Activated CD8-positive, alpha-beta memory T cell treated with anti-CD3 and anti-CD28 coated beads for 4 hours (primary cell): ENCODE measurements at regions not wholly inside any gene's neighbourhood (a gene's known extent, or its start where the extent isn't known, plus 50 kb on each side); places are given as distances from the start of the nearest gene placed in this dataset.

Source experiments
- DNase-seq, 2 donors: peaks; one replicate each; pipeline ENCODE4 v3.0.0-alpha.2; 2020; ENCODE audit warnings: low read depth in 2 of 2

- no peak for DNase-seq
These were observed 386.4 kb upstream of the TNRC6C start for GRCh38 chr17:77572065-77572601.

DNA sequence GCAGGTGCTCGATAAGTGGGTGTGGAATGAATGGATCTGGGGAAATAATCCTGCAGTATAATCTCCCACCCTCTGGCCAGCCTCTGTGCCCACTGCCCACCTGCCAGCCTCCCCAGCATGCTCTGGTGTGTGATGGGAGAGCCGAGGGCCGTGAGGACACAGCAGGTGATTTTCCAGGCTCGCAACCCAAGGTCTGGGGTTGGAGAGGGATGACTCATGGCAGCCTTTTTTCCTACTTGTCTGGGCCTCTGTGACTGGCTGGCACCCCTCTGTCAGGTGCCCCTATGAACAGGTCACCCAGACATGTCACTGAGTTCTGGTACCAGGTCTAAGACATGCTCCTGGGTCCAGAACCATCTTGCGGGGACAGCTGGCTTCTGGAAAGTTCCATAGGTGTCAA lies 385.7 kb upstream of the TNRC6C start:
- no peak for DNase-seq

DNA sequence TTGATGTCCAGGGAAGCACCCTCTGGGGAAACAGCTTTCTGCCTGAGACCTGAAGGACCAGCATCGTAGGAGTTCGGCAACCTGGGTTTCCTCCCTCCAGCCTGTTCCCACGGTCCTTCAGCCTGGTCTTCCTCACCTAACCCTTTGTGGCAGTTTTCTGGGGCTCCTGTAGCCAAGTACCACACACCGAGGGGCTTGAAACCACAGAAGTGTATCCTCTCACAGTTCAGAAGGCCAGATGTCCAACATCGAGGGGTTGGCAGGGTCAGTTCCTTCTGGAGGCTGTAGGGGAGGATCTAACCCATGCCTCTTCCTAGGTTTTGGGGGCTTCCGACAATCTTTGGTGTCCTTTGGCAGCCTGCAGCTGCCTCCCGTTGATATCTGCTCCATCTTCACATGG lies 381.0 kb upstream of the TNRC6C start:
- DNase-seq: no peak

DNA sequence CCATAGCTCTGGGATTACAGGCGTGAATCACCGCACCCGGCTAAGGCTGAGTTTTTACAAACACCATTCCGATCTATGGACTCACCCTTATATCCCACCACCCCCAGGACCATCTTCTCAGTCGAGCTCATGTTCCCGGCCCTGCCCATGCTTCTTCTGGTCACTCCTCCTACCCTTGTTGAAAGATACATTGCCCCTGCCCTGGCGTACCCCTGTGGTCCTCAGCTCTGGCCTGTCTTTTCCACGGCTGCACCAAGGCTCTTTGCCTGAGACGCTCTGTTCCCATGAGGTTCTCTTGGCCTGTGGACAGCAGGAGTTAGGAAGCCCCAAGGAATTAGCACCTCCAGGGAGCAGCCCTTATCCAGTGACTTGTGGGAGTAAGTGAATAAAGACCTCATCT lies 379.4 kb upstream of the TNRC6C start:
- DNase-seq: no peak

DNA sequence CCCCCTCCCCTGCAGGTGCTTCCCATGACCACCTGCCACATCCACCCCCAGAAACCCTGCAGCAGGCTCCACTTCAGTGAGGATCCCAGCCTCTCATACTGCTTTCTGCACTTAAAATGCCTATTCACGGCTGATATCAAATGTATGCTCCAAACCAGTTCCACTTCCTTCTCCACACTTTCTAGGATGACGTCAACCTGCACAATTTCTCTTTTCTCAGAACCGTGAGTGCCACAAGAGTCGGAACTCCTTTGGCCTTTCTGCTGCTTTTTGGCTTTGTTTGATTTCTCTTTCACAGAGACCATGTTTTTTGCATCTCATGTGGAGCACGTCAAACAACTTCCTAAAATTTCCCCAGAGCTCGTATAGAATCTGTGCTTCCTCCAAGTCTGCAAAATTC lies 378.8 kb upstream of the TNRC6C start:
- no peak for DNase-seq

DNA sequence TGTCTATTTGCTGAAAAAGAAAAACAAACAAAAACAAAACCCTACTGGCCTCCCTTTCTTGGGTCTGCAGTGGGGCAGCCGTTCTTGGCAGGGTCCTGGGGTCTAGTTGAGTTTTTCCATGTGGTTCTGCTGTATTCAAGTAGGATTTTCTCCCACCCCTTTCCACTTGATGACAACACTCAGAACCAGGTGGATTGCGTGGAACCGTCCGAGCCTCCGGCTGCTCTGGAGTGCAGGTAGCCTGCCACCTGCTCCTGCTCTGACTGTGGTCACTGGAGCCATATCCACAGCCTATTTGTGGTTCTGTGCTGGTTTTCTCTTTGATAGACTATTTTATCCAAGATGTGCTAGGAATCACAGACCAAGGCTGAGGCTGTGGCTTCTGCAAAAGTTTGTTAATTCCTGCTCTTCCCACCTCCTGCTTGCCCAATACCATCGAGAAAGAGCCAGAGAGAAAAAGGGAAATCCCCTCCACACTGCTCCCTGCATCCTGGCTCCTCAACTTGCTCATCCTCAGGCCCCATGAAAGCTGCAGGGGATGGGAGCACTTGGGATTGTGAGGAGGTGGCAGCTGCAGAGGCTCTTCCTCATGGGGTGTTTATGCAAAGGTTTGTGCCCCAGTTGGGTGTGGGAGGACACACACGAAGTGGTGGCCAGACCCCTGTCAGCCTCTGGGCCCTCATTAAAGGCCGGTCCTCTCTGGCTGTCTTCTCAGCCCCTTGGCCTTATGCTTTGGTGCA lies 377.8 kb upstream of the TNRC6C start:
- no peak for DNase-seq

DNA sequence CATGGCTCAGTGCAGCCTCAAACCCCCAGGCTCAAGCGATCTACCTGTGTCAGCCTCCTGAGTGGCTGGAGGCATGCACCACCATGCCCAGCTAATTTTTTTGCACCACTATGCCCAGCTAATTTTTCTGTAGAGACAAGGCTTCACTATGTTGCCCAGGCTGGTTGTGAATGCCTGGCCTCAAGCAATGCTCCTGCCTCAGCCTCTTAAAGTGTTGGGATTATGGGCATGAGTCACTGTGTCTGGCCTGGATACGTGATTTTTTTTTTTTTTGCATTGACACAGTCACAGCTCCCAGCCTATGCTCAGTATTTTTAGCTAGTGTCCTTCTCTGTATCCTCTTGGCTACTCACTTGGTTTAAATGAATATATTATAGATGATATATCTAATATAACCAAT lies 377.0 kb upstream of the TNRC6C start:
- no peak for DNase-seq

DNA sequence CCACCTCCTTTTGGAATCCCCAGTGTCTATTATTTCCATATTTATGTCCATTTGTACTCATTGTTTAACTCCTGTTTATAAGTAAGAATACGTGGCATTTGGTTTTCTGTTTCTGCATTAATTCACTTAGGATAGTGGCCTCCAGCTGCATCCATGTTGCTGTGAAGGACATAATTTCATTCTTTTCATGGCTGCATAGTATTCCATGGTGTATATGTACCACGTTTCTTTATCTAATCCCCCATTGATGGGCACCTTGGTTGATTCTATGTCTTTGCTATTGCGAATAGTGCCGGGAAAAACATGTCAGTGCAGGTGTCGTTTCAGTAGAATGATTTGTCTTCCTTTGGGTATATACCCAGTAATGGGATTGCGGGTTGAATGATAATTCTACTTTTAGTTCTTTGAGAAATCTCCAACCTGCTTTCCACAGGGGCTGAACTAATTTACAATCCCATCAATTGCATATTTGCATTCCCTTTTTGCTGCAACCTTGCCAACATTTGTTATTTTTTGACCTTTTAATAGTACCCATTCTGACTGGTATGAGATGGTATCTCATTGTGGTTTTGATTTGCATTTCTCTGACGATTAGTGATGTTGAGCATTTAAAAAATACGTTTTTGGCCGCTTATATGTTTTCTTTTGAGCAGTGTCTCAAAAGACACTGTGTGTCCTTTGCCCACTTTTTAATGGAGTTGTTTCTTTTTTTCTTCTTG lies 373.2 kb upstream of the TNRC6C start:
- DNase-seq: no peak

- DNase-seq: no peak
These were observed 367.4 kb upstream of the TNRC6C start for GRCh38 chr17:77590951-77591735.

DNA sequence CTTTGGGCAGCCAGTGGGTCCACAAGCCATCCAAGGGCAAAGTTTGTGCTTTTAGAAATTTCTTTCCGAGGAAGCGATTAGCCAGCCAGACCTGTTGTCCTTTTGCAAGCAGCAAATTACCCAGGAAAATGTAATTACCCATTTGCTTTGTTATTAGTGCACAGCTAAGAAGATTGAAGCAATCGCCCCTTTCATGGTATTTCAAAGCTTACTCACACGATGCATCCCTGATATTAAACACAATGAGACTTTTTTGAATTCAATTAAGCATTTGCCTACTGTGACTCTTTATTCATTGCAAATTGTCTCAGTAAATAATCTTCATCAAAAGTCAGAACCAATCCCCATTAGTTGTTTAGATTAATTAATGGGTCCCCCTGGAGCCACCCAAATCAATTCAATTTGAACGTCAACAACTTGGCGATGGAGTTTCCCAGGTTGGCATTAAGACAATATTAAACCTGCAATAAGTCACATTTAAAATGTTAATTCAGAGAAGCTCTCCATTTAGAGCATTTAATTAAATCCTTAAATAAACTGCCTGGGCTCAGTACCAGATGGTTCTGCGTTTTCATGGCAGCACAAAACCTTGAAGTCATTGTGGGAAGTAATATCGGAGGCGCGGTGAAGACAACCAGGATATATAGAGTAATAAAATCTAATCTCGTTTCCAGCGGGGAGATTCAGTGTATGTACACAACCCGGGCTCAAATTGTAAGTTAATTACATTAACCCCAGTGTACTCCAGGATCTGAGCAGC lies 366.2 kb upstream of the TNRC6C start:
- DNase-seq: no peak

GRCh38 chr17:77593081-77593480 lies 365.4 kb upstream of the TNRC6C start:
- no peak for DNase-seq

DNA sequence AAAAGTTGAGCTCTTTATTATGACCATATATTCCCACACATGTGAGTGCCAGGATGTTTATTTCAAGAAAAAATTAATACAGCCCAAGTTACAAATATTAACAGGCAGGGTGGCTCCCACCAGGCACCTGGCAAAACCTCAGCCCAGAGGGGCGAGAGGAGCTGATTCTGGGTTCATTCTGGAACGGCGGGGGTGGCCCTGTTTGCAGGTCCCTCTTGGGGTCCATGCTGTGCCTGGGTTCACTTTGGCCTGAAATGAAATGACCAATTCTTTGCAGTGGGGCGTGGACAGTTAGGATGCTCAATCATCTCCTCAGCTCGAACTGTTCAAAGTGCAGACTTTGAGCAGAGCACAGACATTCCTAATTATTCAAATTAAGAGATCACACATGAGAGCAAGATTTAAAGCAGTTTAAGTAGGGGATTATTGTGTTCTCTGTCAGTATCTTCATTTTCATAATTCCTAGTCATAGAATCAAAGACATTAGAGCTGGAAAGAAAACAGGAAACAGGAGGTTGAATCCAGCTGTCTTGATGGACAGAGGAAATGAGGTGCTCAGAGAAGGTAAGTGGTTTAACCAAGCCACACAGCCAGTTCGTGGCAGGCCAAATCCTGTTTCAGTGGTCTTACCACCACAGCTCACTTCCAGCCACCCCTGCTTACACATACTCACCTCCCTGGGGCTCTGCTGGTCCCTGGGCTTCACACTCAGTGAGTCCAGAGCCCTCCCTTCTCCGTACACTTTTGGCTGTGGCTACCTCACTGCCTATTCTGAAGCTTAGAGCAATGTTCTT lies 363.9 kb upstream of the TNRC6C start:
- DNase-seq: no peak

DNA sequence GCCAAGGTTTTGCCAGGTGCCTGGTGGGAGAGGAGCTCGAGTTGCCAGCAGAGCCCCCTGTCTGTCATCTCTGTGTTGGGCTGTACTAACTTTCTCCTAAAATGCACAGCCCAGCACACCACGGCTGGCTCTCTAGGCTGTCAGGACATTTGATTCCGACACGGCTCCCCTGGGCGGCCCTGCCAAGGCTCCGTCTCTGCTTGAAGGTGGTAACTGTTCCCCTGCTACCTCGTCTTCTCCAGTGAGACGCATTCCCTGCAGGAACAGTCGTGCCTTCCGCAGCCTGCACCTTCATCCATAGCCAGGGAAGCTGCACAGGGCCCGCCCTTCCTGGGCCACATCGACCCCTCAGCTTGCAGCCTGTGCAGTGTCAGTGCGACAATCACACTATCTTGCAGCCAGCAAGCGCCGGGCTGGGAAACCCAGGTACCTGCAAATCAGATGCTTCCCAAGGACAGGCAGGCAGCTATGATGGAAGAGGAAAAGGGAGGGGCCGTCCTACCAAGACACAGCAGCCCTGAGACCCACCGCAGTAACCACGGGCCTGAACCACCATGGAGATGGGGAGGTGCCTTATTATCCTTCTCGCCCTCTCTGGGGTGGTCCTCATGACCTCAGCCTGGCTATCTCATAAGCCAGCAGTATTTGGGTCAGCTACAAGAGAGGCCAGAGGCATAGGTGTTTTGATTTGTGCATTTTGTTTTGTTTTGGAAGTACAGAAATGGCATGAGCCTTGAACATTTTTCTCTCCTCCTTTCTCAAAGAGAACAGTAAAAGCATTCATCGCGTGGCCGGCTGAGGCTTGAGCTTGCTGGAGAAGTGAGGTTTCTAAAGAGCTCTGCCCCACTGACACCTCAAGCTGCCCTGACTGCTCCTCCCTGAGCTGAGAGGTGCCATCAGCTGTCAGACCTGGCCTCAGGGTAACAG lies 361.7 kb upstream of the TNRC6C start:
- DNase-seq: no peak

DNA sequence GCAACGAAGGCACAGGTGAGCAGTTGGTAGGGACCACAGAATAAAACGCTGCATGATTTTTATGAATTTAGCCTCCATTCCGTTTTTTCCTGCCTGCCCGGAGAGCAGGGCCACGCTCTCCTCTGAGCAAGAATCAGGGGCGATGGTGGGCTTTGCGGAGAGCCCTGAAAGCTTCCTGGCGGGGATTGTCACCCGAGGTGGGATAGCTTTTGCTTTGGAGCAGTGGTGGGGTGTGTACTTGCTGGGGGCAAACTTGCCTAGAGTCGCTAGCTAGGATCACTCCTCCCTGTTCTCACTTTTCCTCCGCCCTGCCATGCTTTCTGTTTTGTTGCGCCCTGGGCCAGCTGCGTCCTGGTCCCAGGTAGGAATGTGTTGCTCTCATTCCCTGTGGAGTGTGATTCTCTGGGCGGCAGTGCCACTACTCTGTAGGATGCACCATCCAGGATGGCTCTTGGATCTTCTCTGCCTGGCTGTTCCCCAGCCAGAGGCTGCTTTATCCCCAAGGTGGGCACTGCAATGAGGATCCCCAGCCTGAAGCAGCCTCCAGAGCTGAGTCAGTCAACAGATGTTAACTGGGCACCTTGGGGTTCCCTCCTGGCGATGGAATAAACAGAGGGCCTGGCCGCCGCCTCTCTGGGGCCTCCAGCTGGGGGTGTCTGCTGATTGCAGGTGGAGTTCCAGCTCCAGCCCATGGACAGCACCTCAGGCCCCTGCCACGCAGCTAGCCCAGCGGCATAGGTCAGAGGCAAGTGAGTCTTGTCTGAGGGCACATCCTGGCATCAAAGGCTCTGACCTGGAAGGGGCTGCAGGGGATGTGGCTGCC lies 360.9 kb upstream of the TNRC6C start:
- no peak for DNase-seq

GRCh38 chr17:77598241-77598620 lies 360.3 kb upstream of the TNRC6C start:
- no peak for DNase-seq

DNA sequence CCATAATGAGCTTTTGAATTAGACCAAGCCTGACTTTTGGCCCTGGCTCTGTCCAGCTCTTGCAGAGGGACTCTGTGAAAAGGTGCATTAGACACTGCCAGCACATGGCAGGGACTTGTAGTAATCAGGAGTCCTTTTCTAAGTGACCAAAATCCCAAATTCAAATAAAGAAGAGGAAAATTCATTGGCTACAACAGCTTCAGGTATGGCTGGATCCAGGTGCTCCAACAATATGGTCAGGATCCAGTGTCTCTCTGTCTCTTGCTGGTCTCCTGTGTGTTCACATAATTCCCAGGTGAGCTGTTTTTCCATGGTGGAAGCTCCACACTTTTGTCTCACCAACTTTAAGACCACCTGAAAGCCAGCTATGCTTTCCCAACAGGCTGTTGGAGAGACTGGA lies 358.8 kb upstream of the TNRC6C start:
- DNase-seq: no peak

DNA sequence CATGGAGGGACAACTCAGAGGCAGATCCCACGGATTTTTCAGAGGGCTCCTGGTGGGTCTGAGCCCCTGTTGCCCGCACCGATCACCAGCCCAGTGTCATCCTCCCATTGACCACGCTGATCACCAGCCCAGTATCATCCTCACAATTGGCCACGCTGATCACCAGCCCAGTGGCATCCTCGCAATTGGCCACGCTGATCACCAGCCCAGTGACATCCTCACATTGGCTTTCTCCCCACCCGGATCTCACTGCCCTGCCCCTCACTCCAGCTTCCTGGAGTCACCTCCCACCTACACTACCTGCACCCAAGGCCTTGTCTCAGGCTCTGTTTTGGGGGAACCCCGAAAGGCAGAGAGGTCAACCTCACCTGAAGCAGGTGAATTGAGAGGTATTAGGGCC lies 358.2 kb upstream of the TNRC6C start:
- DNase-seq: no peak

- no peak for DNase-seq
These were observed 357.2 kb upstream of the TNRC6C start for GRCh38 chr17:77601054-77601979.
